ENCODE measurements at regions not wholly inside any gene's neighbourhood (a gene's known extent, or its start where the extent isn't known, plus 50 kb on each side); places are given as distances from the start of the nearest gene placed in this dataset.
"Not testable (repeated sequence)": the region's sequence is repeated elsewhere in the genome, so short reads cannot be mapped to it uniquely, and the experiment has no call there.

DNA sequence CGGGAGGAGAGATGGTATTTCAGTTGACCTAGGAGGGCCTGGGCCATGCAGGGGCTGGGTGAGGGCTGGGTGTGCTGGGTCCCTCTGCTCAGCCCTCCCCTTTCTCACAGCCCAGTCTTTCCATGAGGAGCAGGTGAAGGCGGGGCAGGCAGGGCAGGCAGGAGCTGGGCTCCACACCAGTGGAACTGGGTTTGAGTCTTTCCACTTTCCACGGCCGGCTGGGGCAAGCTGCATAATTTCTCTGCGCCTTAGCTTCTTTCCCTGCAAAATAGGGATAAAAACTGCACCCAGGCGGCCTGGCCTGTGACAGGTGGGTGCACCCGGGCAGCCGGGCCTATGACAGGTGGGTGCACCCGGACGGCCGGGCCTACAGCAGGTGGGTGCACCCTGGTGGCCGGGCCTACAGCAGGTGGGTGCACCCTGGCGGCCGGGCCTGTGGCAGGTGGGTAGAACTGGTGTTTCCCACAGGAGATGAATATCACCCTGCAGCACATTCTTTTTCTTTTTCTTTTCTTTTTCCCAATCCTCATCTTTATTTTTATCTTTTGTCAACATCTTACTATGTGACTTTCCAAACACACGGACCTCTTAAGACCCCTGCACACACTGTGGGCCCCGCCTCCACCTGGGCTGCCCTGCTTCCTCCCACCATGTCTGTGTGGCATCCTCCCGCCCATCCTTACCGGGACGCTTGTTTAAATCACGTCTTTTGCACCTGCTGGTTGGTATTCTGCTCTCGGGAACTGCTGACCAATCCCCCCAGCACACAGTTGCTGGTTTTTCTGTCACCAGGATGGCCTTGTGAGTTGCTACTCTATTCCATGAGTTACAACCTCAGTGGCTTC is 111.3 kb downstream of the NPIPB11 start:
- DNase-seq = not testable (repeated sequence)

DNA sequence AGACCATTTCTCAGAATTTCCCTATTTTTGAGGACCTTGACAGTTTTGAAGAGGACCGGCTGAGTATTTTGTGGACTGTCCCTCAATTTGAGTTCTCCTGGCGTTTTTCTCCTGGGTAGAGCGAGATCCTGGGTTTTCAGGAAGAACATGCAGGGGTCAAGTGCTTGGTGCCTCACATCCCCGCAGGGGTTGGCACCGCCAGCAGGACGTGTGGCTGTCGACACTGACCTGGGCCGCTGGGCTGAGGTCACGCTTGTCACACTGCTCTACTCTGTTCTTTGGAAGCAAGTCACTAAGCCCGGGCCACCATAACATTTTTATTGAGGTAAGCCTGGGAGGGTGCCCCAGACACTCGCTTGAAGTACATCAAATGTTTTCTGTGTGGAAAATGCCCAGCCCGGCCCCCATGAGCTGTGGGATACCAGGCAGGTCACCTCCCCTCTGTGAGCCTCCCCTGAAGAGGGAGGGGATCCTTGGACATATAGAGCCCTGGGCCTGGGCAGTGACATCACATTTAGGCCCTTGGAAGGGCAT is 112.0 kb downstream of the NPIPB11 start:
- not testable (repeated sequence) for DNase-seq

DNA sequence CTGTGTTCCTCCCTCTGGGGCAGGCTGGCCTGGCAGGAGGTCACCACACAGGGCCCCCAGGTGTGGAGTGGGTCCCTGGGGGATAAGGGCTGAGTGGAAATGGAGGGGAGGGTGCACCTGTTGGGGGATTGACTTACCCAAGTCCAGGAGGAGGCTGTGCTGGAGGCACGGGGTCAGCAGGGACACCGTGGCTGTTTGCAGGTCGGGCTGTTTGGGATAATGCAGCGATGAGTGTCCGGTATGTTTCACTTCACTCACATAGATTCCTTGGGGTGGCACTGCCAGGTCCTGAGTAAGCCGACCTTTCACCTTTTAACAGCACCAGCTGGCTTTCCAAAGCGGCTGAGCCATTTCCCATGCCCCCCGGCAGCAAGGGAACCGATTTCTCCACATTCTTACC is 113.0 kb downstream of the NPIPB11 start:
- not testable (repeated sequence) for DNase-seq

DNA sequence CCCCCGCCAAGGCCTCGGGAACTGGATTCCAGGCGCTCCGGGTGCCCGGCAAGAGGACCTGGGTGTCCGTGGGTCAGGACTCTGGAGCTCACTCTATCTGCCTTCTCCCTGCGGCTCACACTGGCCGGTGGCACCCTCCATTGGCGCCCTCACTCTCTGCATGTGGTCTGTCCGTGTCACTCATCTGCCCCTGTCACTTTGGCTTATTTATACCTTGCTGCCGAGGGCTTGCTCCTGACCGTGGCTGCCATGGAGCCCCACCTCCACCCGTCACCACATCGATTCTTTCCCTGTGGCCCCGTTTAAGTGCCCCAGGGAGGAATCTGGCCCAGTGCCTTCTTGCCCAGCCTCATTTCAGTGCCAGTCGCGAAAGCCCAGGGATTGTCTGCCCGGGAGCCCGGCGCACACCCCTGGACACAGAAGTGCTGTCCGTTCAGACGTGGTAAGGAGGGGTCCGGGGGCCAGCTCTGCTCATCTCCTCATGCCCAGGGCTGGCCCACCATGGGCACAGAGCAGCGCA is 113.5 kb downstream of the NPIPB11 start:
- DNase-seq = not testable (repeated sequence)

DNA sequence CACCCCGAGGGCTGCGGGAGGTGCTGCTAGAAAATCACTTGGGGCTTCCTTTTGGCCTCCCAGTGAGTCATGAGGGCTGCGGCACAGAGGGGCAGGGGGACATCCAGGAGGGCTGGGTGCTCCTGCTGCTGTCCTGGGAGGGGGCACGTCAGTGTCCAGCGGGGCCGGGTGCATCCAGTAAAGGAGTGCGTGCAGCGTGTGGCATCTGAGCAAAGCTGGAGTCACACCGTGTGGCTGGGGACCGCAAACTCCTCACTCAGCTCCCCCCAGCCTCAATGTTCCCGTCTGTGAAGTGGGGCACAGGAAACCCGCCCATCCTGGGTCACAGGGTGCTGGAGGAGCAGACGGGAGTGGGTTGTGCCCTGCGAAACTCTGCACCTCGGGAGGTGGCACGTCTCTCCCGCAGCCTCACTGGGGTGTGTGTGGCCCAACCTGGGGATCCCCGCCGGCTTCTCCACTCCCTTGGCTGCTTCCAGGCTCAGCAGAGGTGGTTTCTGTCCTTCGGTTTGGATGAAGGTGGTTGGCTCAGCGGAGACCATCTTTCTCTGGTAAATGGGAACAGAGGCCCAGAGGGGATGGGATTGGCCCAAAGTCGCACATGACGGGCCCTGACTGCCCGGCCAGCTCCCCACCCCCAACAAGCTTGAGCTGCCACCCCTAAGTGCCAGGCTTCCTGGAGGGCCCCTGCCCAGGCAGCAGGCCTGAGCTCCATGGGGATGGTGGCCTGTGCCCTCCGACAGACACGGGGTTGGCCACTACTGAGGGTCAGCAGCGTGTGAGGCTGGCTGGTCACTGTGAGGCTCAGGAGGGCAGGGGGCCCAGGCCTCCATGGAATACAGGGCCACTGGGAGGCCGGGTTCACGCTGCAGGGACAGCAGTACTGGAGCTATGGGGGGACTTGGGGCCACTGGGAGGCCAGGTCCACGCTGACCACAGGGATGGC is 114.9 kb downstream of the NPIPB11 start:
- not testable (repeated sequence) for DNase-seq

DNA sequence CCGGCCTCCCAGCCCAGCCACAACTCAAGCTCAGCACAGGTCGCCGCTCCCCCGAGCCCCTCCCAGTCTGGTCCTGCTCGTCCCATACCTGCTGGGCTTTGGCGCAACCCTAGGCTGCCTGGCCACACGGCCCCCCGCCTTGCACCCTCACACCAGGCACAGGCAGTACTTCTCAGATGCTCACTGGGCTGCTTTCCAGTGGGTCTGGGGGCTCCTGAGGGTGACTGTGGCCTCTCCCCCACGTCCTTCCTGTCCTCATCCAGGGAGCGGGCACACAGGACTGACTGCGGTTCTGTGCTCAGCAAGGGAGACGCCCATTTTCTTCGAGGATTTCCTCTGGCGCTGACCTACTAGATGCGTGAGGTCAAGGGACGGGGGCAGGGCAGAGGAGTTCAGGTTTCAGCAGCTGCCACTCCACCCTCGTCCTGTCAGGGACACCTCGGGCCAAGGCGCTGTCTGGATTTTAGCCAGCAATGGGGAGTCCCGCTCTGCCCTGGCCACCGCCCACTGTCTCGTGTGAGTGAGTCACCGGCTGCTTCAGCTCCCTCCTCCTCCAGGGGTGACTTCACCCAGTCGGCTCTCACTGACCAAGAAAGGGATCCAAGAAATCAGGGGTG is 115.8 kb downstream of the NPIPB11 start:
- peak; percentile 54 for DNase-seq

DNA sequence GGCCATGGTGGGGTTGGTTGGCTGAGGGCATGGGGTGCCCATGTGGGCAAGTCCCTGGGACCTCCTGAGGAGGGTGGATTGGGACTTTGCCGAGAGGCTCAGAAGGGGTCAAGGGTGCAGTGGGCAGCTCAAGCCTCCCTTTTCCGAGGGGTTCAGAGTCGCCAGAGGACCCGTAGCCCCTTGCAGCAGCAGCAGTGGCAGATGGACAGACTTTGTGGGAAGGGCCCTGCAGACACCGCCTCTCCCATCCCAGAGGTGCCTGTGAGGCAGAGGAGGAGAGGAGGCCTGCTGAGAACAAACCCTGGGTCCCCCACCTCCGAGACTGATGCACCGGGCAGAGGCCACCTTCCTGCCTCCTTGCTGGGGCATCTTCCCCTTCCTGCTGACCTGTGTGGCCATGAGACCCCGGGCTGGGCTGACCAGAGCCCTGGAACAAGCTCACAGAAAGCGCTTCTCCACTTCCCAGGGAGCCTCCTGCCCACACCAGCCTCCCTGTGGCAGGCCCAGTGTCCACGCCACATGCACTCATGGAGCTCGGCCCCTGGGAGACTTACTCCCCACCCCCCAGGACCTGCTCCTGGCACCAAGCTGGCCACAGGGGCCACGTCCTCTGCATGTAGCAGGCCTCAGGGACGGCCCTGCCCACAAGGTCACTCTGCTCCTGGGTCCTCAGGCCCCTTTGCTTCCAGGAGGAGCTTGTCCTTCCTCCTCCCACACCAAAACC is 116.8 kb downstream of the NPIPB11 start:
- DNase-seq = not testable (repeated sequence)

DNA sequence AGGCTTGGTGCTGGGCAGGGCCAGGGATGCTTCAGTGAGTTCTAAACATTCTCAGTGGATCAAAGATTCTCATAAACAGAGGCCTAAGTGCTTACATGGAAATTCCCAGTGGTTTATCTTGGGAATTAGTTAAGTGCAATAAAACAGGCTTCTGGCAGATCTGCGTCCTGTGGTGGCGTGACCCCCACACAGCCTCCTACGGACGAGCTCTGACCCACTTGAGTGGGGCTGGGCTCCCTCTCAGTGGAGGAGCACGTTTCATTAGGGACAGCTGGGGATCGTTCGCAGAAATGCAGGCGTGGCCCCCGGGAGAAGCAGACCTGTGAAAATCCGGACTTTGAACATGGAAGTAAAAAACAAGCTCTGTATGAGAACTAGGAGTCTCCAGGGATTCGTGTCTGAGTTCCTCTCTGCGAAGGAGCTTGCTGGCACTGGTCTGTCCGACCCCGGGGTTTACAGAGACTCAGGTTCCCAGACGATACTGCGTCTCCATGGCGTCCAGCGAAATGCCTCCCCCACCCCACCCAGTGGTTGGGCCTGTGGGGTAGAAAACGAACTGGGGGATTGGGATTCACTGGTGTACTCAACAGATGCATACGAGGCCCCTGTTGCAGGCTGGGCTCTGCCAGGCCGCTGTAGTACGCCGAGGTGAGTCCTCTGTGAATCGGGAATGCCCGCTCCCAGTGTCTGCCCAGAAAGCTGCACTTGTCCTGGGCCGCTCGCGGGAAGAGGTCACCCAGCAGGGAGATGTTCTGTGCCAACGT is 117.6 kb downstream of the NPIPB11 start:
- DNase-seq = not testable (repeated sequence)

DNA sequence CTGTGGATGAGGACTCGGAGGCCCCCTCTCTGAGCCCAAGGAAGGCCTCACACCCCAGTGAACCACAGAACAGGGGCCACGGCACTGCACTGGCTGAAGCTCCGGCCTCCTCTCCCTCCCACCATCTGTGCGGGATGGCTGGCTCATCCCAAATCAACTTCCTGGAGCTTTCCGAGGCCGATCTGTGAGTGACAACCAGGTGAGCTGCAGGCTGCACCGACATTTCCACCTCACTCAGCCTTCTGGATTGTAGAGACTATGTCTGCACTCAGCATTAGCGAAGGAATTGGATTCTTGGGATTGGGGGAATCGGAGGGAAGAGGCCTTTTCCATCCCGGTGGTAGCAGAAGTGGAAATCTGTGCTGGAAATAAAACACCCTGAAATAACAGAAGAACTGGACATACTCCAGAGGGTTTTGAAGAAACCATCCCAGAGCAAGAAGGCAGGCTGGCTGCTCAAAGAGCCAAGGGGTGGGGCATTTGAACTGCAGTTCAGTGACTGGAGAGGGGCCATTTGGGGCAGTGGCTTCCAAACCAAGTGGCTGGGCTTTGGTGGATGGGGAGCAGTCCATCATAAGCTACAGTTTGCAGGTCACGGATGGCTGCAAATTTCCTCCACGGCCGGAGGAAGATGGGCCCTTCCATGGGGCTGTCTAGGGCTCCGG is 118.5 kb downstream of the NPIPB11 start:
- not testable (repeated sequence) for DNase-seq

DNA sequence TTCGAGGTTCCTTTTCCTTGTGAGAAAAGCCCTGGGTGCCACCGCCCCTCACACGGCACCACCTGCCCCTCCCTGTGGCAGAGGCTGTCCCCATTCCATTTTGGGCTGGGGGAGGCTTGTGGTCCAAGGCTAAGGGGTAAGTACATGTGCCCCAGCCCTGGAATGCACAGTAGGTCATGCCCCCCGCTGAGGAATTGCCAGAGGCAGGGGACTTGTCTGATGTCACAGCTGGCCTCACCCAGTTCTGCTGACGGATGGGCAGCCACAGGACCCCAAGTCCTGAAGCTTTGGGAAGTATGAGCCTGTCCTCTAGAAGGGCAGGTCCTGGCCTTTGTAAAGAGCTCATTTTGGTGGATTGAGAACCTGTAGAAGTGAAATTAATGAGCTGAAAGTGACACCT is 119.3 kb downstream of the NPIPB11 start:
- not testable (repeated sequence) for DNase-seq

DNA sequence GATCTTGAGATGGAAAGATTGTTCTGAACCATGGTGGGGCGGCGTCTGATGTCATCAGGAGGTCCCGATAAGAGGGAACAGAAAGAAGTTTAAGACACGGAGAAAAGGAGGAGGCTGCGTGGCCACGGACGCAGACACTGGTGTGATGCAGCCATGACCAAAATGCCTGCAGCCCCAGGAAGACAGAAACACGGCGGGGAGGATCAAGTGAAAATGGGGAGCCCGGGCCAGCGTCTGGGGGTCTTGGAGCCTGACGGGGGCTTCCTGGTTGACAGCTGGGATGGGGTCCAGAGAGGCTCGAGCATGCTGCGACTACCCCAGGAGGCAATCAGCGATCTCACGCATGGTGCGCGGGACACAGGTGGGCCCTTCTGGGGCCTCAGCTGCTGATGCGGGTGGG is 119.7 kb downstream of the NPIPB11 start:
- DNase-seq = not testable (repeated sequence)

DNA sequence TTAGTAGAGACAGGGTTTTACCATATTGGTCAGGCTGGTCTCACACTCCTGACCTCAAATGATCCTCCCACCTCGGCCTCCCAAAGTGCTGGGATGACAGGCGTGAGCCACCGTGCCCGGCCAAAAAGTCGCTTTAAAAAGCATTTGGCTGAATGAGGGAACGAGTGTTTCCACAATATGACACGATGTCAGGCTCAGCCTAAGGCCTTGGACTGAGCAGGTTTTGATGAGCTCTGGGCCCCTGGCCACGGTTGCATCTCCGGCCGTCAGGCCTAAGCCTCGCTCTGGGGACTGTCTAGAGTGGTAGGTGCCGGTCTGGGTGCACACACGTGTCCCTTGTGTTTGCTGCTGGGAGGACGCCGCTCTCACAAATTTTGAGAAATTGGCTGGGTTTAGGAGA is 120.3 kb downstream of the NPIPB11 start:
- DNase-seq = not testable (repeated sequence)

DNA sequence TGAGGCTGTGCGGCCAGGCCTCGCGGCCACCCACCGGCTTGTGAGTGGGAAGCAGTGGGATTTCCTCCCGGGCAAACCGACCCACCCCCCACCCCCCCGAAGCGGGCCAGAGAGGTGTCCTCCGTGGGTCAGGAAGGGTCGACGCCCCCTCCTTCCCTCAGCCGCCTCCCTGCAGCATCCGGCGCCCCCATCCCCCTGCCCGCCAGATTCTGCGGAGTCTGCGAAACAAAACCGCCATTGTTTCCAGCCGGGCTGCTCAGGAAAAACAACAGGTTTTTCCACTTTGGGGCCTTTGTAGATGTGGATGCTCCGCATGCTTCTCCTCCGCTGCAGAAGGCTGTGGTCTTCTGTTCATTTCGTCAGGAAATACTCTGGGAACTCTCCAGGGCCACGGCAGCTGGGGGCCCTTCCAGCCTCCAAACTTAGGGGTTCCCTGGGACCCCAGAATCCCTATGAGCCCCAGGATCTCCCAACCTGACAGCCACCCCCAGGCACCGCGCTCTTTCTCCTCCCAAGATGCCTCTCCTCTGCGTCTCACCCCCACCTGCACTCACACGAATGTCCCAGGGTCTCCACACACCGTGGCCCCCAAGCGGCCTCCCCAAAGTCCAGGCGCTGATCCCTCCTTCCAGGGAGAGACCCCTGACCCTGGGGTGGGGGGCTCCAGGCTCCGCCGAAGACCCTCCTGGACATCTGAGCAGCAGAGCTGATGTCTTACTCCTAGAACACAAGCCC is 121.2 kb downstream of the NPIPB11 start:
- not testable (repeated sequence) for DNase-seq

DNA sequence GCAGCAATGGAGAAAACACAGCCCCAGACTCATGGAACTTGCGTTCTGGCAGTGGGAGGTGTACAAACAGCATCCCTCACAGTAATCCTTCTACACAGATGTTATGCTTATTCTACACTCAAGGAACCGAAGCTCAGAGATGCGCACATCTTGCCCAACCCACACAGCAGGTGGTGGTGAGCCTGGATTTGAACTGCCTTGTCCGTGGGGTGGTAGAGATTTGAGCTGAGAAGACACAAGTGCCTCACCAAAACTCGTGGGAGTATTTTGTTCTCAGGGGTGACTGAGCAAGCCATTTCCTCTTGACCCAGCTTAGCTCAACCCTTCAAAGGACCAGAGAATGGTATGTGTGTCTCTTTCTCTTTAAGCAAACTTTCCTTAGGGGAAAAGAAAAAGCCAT is 121.8 kb downstream of the NPIPB11 start:
- DNase-seq = not testable (repeated sequence)

DNA sequence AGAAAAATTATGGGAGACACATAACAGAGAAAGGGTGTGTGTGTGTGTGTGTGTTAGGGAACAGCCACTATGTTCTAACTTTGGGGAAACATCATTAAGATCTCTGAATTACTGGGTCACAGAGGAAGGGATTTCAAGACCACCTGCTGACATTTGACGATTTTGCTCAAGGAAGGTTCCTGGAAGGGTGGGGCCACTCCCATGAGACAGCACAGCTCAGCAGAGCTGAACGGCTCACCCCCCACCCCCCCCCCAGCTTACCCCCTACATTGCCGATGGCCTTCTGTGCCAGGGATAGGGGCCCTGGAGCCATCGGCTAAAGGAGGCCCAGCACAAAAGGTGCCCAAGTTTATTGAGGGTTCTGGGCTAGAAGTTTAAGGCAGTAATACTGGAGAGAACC is 122.4 kb downstream of the NPIPB11 start:
- not testable (repeated sequence) for DNase-seq

DNA sequence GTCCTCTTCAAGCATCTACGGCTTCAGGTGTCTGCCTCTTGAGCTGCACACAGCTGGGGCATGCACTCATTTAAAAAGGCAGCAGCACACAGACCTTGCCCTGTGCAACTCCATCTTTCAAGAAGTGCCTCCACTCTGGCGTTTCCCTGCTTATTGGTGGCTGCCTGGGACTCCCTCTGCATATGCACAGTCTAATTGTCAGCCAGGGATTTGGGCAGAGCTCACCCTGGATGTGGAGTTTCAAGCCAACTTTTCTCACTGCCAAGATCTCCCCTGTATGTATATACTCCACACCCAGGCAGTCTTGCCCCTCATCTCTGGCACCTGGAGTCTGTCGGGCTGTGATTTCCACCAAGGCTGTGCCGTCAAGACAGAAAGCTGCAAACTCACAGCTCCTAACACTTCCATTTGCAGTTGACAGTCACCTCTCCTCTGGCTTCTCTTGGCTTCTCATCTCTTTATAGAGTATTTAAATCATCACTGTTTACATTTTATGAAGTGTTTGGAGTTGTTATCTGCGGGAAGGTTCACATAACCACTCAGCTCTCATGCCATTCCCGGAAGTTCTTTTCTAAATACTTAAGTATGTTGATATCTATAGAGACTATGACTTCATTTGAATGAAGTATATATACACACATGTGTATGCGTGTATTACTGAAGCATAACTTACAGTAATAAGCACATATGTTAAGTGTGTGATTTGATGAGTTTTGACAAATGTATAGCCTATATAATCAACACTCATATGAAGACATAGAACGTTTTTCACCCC is 128.2 kb downstream of the NPIPB11 start:
- not testable (repeated sequence) for DNase-seq

DNA sequence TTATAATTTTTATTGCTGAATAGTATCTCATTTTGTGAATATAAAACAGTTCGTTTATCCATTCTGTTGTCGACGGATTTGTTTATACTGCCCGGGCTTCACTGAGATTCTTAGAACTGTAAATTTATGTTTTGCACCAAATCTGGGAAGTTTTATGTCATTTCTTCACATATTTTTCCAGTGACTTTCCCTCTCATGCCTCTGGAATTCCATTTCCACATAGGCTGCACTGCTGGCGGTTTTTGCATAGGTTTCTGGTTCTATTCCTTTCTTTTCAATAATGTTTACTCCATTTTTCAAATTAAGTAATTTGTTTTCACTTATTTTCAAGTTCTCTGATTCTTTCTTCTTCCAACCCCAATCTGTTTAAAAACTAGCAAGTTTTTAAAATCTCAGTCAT is 130.1 kb downstream of the NPIPB11 start:
- DNase-seq = not testable (repeated sequence)

Measured in left kidney (tissue), 1 donor.